GM12874 (cell line): ENCODE measurements at regions not wholly inside any gene's neighbourhood (a gene's known extent, or its start where the extent isn't known, plus 50 kb on each side); places are given as distances from the start of the nearest gene placed in this dataset.

Experiments used
- CTCF ChIP-seq: IDR thresholded peaks from 2 replicates; pipeline ENCODE4 v1.5.1; 2011; ENCODE audit warnings: low read depth, mild to moderate bottlenecking, control low read depth, low read length, moderate library complexity; ENCODE audit not compliant: insufficient read depth

DNA sequence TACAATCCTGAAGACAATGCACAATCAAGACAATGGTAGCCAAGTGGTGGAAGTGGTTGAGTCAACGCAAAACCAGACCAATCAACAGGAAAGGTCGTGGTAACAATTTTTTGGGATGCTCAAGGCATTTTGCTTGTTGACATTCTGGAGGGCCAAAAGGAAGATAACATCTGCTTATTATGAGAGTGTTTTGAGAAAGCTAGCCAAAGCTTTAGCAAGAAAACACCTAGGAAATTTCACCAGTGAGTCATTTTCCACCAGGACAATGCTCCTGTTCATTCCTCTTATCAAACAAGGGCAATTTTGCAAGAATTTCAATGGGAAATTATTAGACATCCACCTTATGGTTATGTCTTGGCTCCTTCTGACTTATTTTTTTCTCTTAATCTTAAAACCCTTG, 1932.2 kb upstream of the RAG2 start:
- no peak for TF ChIP-seq CTCF

DNA sequence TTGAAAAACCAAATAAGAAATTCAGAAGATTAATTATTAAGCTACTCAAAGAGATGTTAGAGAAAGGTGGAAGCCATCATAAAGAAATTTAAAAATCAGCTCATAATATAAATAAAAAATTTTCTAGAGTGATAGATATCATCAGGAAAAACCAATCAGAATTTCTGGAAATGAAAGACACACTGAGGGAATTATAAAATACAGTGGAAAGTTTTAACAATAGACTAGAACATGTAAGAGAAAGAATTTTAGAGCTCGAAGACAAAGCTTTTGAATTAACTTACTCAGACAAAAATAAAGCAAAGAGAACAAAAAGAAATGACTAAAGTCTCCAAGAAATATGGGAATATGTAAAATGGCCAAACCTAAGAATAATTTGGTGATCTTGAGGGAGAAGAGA, 1926.9 kb upstream of the RAG2 start:
- no peak for TF ChIP-seq CTCF

DNA sequence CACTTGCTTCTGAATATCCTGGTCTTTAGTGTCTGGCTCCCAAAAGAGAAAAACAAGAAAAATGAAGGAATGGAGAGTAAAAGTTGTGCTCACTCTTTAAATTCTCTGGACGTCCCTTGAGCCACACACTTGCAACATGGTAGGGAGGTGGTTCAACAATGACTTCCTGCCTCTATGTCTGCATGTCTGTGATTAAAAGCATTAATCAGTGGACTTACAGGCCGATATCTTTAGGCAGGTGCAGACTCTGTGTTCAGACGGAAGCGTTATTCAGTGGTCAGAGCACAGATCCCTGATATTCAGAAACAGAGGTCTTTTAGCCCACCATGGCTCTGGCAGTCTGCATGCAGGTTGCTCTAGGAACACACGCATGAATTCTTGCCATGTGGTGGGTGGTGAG, 1920.0 kb upstream of the RAG2 start:
- TF ChIP-seq CTCF = no peak

DNA sequence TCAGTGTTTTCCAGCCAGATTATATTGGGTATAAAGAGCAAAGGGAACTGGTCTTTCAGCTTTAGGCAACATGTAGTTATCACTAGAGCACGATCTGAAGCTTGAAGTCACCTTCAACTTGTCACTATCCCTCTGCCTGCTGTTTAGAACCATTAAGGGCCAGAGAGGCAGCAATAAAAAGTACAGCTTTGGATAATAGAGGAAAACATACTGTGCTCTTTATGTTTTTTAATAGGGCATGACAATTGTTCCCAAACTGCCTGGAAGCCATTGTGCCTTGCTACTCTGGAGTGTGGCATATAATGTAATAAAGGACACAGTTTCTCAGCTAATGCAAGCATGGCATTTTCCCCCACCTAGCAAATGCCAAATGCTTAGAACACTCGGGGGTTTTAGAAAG, 1912.0 kb upstream of the RAG2 start:
- no peak for TF ChIP-seq CTCF

- no peak for TF ChIP-seq CTCF
Observed at GRCh38 chr11:38503876-38504275, 1905.8 kb upstream of the RAG2 start.

DNA sequence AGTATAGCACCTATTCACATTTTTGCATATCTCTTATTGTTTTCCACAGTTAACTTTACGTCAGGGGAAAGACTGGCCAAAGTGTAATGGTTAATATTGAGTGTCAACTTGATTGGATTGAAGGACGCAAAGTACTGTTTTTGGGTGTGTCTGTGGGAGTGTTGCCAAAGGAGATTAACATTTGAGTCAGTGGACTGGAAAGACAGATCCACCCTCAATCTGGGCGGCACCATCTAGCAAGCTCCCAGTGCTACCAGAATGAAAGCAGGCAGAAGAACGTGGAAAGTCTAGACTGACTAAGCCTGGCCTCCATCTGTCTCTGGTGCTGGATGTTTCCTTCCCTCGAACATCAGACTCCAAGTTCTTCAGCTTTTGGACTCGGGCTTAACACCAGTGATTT, 1900.7 kb upstream of the RAG2 start:
- TF ChIP-seq CTCF = no peak

GRCh38 chr11:38491986-38492385, 1894.0 kb upstream of the RAG2 start:
- no peak for TF ChIP-seq CTCF

DNA sequence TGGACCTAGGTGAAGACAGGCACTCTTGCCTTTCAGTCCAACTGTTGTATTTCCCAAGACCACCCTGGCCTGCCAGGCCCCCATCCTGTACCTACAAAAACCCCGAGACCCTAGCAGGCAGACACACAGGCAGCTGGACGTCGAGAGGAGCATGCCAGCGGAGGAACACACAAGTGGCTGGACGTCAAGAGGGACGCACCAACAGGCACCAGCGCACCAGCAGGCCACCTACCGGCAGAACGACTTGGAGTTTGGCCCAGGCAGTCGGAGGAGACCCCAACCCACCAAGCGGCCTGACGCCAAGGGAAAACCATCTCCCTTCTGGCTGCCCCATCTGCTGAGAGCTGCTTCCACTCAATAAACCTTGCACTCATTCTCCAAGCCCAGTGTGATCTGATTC, 1883.4 kb upstream of the RAG2 start:
- TF ChIP-seq CTCF = no peak
